Mesendoderm (in vitro differentiated cells): ENCODE measurements at regions not wholly inside any gene's neighbourhood (a gene's known extent, or its start where the extent isn't known, plus 50 kb on each side); places are given as distances from the start of the nearest gene placed in this dataset.
"Not testable (repeated sequence)": the region's sequence is repeated elsewhere in the genome, so short reads cannot be mapped to it uniquely, and the experiment has no call there.

ENCODE experiments used
- DNase-seq: peaks from one replicate; pipeline ENCODE4 v3.0.0; 2013
- H2AK5ac ChIP-seq: 2 replicates; pipeline ENCODE4 v1.6.1; 2013; ENCODE audit warnings: low read length, inconsistent platforms
- H2BK120ac ChIP-seq: 2 replicates; pipeline ENCODE4 v1.6.1; 2013; ENCODE audit warnings: low read depth, mild to moderate bottlenecking, low read length, moderate library complexity, mixed read lengths
- H2BK15ac ChIP-seq: replicated peaks from 2 replicates; pipeline ENCODE4 v1.6.1; 2013; ENCODE audit warnings: low read depth, mild to moderate bottlenecking, moderate library complexity
- H2BK5ac ChIP-seq: 2 replicates; pipeline ENCODE4 v1.6.1; 2013; ENCODE audit warnings: low read length, inconsistent platforms
- H3K18ac ChIP-seq: 2 replicates; pipeline ENCODE4 v1.6.1; 2013; ENCODE audit warnings: mild to moderate bottlenecking, low read length, mixed read lengths
- H3K23ac ChIP-seq: one replicate; pipeline ENCODE4 v1.6.1; 2013; ENCODE audit warnings: low read length
- H3K27ac ChIP-seq: 2 replicates; pipeline ENCODE4 v1.5.1; 2013; ENCODE audit warnings: low read depth, mild to moderate bottlenecking, inconsistent platforms, low read length, moderate library complexity
- H3K27me3 ChIP-seq: 2 replicates; pipeline ENCODE4 v1.6.1; 2013; ENCODE audit warnings: low read length, control low read depth, mild to moderate bottlenecking, inconsistent platforms; ENCODE audit not compliant: insufficient read depth, poor library complexity
- H3K36me3 ChIP-seq: 2 replicates; pipeline ENCODE4 v1.6.1; 2013; ENCODE audit warnings: low read length, inconsistent platforms; ENCODE audit not compliant: control insufficient read depth, insufficient read depth
- H3K4ac ChIP-seq: one replicate; pipeline ENCODE4 v1.6.1; 2013; ENCODE audit warnings: low read depth, mild to moderate bottlenecking, low read length, moderate library complexity
- H3K4me1 ChIP-seq: 2 replicates; pipeline ENCODE4 v1.6.1; 2013; ENCODE audit warnings: low read depth, low read length, inconsistent platforms; ENCODE audit not compliant: control insufficient read depth
- H3K4me2 ChIP-seq: 2 replicates; pipeline ENCODE4 v1.6.1; 2013; ENCODE audit warnings: low read length
- H3K4me3 ChIP-seq: 2 replicates; pipeline ENCODE4 v1.5.1; 2013; ENCODE audit warnings: mild to moderate bottlenecking, low read length
- H3K56ac ChIP-seq: one replicate; pipeline ENCODE4 v1.6.1; 2013; ENCODE audit warnings: low read length
- H3K79me1 ChIP-seq: 2 replicates; pipeline ENCODE4 v1.6.1; 2013; ENCODE audit warnings: low read length, inconsistent platforms
- H3K79me2 ChIP-seq: 2 replicates; pipeline ENCODE4 v1.6.1; 2013; ENCODE audit warnings: mild to moderate bottlenecking, low read length; ENCODE audit not compliant: control insufficient read depth, insufficient read depth
- H3K9ac ChIP-seq: 2 replicates; pipeline ENCODE4 v1.6.1; 2013; ENCODE audit warnings: low read length, inconsistent platforms
- H4K5ac ChIP-seq: one replicate; pipeline ENCODE4 v1.6.1; 2013; ENCODE audit warnings: low read length
- H4K8ac ChIP-seq: one replicate; pipeline ENCODE4 v1.6.1; 2013; ENCODE audit warnings: low read depth, mild to moderate bottlenecking, control low read depth, low read length, moderate library complexity
- WGBS: extraction: QIAGEN DNeasy Blood & Tissue Kit; methylation state at CpG from one replicate; pipeline ENCODE4 v1.1.7; 2013; ENCODE audit warnings: low lambda C conversion rate, missing lambda C conversion rate; ENCODE audit not compliant: insufficient coverage; ENCODE audit errors: extremely low coverage; 5-methylcytosine and 5-hydroxymethylcytosine counted together

DNA sequence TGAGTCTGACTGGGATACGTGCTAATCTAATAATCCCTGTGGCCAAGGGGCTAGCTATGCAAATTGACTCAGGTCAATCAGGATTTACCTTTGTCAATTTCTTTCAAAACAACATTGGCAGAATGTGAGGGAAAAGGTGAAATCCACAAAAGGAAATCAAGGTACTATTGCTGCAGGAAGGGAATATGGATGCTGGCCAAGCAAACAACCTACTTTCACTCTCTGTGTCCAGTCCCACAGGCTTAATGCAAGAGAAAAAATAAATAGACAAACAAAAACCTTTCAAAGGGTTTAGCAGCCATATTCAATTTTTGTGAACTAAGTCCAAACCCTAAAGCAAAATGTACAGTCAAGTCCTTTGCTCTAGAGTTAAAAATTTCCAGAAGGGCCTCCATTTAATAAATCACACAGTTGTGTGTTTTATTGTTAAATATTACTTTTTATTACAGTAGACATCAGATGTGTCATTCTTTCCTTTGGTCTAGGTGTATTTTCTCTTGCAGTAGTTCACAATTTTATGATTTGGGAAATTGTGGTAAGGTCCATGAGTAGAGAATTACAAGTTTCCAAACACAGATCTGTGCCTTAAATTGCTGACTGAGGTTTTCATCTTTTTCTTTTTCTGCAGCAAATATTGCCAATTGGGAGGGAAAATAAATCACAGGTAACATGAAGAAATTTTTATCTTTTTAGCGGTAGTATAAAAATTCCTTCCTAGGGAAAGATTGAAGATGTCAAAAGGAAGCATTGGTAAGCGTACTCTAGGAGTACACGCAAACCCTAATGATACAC is 309.1 kb downstream of the DMAC1 start:
- no peak overlapping the region for H3K27ac ChIP-seq
- H3K56ac ChIP-seq = no peak overlapping the region
- H3K18ac ChIP-seq = no peak overlapping the region
- H2BK5ac ChIP-seq = no peak overlapping the region
- H3K4me3 ChIP-seq = no peak overlapping the region
- no peaks in the 10 kb centered on the region for H3K79me2 ChIP-seq
- no peaks in the 10 kb centered on the region for H3K79me1 ChIP-seq
- H2AK5ac ChIP-seq = no peak overlapping the region
- no peak overlapping the region for H4K8ac ChIP-seq
- H3K9ac ChIP-seq = no peak overlapping the region
- no peaks in the 10 kb centered on the region for H3K4me1 ChIP-seq
- no peaks in the 10 kb centered on the region for H3K27me3 ChIP-seq
- no peak overlapping the region for H4K5ac ChIP-seq
- no peak for DNase-seq
- no peak overlapping the region for H2BK120ac ChIP-seq
- H3K36me3 ChIP-seq = no peaks in the 10 kb centered on the region
- H3K4me2 ChIP-seq = no peak overlapping the region
- no peak overlapping the region for H3K4ac ChIP-seq
- H2BK15ac ChIP-seq = no peak overlapping the region
- no peak overlapping the region for H3K23ac ChIP-seq
- no CpG with 5 or more reads among the region's 4 CpGs for WGBS

DNA sequence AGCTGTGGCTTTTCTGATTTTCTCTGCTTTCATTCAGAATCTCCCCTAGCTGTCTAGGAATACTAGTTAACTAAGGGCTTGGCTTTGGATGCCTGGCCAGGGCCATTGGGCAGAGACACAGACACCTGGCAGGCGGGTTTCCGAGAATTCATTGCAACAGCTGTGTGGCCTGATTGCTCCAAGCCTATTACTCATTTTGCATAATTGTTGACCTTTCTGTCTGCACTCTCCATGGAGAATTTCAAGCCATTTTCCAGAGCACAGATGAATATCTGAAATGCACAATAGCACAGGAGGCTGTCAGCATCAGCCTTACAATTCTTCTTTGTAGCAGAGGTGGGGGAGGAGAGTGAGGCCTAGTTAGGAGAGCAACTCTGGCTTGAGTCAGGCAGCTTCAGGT is 310.5 kb downstream of the DMAC1 start:
- Histone ChIP-seq H2BK15ac (no peak overlapping the region), H3K4me3 (no peak overlapping the region), H2BK5ac (no peak overlapping the region), H3K23ac (no peak overlapping the region), H3K27ac (no peak overlapping the region), H3K18ac (no peak overlapping the region), H2AK5ac (no peak overlapping the region), H3K4me1 (no peaks in the 10 kb centered on the region), H3K79me1 (no peaks in the 10 kb centered on the region), H3K56ac (no peak overlapping the region), H3K27me3 (no peaks in the 10 kb centered on the region), H4K5ac (no peak overlapping the region), H4K8ac (no peak overlapping the region), H2BK120ac (no peak overlapping the region), H3K36me3 (no peaks in the 10 kb centered on the region), H3K9ac (no peak overlapping the region), H3K4ac (no peak overlapping the region), H3K4me2 (no peak overlapping the region), H3K79me2 (no peaks in the 10 kb centered on the region)
- no peak for DNase-seq
- no CpG with 5 or more reads among the region's 2 CpGs for WGBS

DNA sequence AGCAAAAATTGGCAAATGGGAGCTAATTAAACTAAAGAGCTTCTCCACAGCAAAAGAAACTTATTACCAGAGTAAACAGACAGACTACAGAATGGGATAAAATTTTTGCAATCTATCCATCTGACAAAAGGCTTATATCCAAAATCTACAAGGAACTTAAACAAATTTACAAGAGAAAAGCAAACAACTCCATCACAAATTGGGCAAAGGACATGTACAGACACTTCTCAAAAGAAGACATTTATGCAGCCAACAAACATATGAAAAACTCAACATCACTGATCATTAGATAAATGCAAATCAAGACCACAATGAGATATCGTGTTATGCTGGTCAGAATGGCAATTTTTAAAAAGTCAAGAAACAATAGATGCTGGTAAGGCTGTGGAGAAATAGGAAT is 315.6 kb downstream of the DMAC1 start:
- DNase-seq, H2BK120ac ChIP-seq, H3K79me2 ChIP-seq, H3K36me3 ChIP-seq, H3K4me1 ChIP-seq, H4K5ac ChIP-seq, H2AK5ac ChIP-seq, H3K4me3 ChIP-seq, H2BK15ac ChIP-seq, H3K23ac ChIP-seq, H3K9ac ChIP-seq, H3K4ac ChIP-seq, H3K27me3 ChIP-seq, H3K27ac ChIP-seq, H2BK5ac ChIP-seq, H3K4me2 ChIP-seq, H3K79me1 ChIP-seq, H3K56ac ChIP-seq, H3K18ac ChIP-seq, H4K8ac ChIP-seq: not testable (repeated sequence)
- no CpG with 5 or more reads among the region's 1 CpG for WGBS

DNA sequence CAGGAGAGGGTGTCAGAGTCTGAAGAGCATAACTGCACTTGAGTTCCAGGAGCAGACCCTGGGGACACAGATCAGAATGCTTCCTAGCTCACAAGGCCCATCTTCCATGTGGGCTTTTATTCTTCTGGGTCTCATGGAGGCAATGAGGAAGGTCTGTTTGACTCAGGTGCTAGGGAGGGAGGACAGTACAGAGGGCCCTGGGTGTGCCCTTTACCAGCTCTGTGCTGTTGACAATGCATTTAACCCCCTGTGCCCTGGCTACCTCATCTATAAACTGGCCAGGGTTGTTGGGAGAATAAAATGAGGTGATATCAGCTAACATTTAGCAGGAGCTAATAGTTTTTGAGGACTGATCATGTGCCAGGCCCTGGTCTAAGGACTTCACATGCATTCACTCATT is 318.0 kb downstream of the DMAC1 start:
- Histone ChIP-seq H3K27ac (no peak overlapping the region), H3K4me3 (no peak overlapping the region), H2BK5ac (no peak overlapping the region)

DNA sequence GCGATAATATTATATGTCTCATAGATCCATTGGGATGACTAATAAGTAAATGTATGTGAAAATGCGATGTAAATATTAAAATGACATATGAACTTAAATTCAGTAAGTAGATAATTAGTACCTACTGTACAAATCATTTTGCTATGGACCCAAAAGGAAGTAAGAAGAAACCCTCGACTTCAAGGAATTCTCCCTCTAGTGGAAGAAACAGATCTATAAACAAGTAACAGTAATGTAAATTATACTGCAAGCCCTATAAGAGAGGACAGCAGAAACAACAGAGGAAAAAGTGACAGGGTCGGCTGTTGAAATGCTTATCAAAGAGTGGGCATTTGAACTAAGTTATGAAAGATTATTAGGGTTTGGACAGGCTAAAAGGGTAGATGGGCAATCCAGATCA is 320.3 kb downstream of the DMAC1 start:
- no peaks in the 10 kb centered on the region for H3K79me1 ChIP-seq
- no peak overlapping the region for H3K56ac ChIP-seq
- no peak overlapping the region for H3K23ac ChIP-seq
- H3K27ac ChIP-seq = no peak overlapping the region
- no peak overlapping the region for H4K8ac ChIP-seq
- no peak overlapping the region for H2BK15ac ChIP-seq
- no peak overlapping the region for H3K4me3 ChIP-seq
- H2BK5ac ChIP-seq = no peak overlapping the region
- H3K18ac ChIP-seq = no peak overlapping the region
- no peak overlapping the region for H4K5ac ChIP-seq
- no peaks in the 10 kb centered on the region for H3K36me3 ChIP-seq
- H3K4me1 ChIP-seq = no peaks in the 10 kb centered on the region
- DNase-seq = peak; percentile 26
- H2BK120ac ChIP-seq = no peak overlapping the region
- H3K9ac ChIP-seq = no peak overlapping the region
- H3K4ac ChIP-seq = no peak overlapping the region
- no peak overlapping the region for H3K4me2 ChIP-seq
- no CpG with 5 or more reads among the region's 4 CpGs for WGBS
- H3K27me3 ChIP-seq = no peaks in the 10 kb centered on the region
- no peak overlapping the region for H2AK5ac ChIP-seq
- no peaks in the 10 kb centered on the region for H3K79me2 ChIP-seq

More for the DNA sequence above, 318.0 kb downstream of the DMAC1 start:
- Histone ChIP-seq H3K36me3 (no peaks in the 10 kb centered on the region), H3K4ac (no peak overlapping the region), H3K4me1 (no peaks in the 10 kb centered on the region), H2BK15ac (no peak overlapping the region), H4K5ac (no peak overlapping the region), H3K79me2 (no peaks in the 10 kb centered on the region), H2AK5ac (no peak overlapping the region), H3K23ac (no peak overlapping the region), H3K9ac (no peak overlapping the region), H4K8ac (no peak overlapping the region), H3K18ac (no peak overlapping the region), H3K79me1 (no peaks in the 10 kb centered on the region), H3K27me3 (no peaks in the 10 kb centered on the region), H2BK120ac (no peak overlapping the region), H3K4me2 (no peak overlapping the region), H3K56ac (no peak overlapping the region)
- no peak for DNase-seq

DNA sequence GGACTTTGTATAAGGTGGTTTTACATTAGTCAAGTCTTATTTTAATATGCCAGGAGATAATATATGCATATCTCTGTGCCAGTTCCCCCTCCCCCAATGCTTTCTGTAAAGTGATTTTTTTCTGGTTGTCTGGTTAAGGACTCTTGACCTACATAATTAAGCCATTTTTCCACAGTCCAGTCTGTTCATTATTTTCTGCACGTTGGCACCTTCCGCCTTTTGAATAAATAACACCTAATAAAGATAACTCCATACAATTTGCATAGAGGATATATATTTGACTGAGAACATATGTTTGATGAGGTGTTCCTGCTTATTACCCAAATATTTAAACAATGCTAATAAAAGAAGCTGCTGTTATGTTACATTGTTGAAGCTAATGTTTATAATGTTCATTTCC is 320.9 kb downstream of the DMAC1 start:
- Histone ChIP-seq H2BK15ac (no peak overlapping the region), H3K4me1 (no peaks in the 10 kb centered on the region), H3K79me2 (no peaks in the 10 kb centered on the region), H2BK120ac (no peak overlapping the region), H4K8ac (no peak overlapping the region), H3K23ac (no peak overlapping the region), H3K4ac (no peak overlapping the region), H3K4me3 (no peak overlapping the region), H4K5ac (no peak overlapping the region), H3K36me3 (no peaks in the 10 kb centered on the region), H3K79me1 (no peaks in the 10 kb centered on the region), H3K56ac (no peak overlapping the region), H3K27ac (no peak overlapping the region), H3K27me3 (no peaks in the 10 kb centered on the region), H2AK5ac (no peak overlapping the region), H3K18ac (no peak overlapping the region), H3K4me2 (no peak overlapping the region), H3K9ac (no peak overlapping the region), H2BK5ac (no peak overlapping the region)
- WGBS = no CpG with 5 or more reads among the region's 2 CpGs
- no peak for DNase-seq
